HG03139 (cell line): ENCODE measurements at regions not wholly inside any gene's neighbourhood (a gene's known extent, or its start where the extent isn't known, plus 50 kb on each side); places are given as distances from the start of the nearest gene placed in this dataset.
A peak's percentile ranks its signal among the peaks of the same experiment; 100 is the strongest.

Experiments
- ATAC-seq: cut with Tn5 transposase; IDR thresholded peaks from one replicate; pipeline ENCODE4 v1.9.1; 2021; ENCODE audit not compliant: unreplicated experiment

DNA sequence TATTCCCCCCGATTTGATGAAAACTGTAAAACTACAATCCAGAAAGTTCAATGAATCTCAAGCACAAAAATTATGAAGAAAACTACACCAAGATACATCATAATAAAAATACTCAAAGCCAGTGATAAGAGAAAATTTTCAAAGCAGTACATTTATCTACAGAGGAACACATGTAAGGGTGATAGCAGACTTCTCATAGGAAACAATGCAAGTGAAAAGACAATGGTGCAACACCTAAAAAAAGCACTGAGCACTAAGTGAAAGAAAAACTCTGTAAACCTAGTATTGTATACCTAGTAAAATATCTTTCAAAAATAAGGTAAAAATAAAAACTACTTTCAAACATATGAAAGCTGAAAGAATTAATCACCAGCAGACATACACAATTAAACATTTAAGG lies 76.1 kb upstream of the IRF2BP2 start:
- no peak for ATAC-seq

- no peak for ATAC-seq
These were observed 74.9 kb upstream of the IRF2BP2 start for GRCh38 chr1:234684856-234685255.

DNA sequence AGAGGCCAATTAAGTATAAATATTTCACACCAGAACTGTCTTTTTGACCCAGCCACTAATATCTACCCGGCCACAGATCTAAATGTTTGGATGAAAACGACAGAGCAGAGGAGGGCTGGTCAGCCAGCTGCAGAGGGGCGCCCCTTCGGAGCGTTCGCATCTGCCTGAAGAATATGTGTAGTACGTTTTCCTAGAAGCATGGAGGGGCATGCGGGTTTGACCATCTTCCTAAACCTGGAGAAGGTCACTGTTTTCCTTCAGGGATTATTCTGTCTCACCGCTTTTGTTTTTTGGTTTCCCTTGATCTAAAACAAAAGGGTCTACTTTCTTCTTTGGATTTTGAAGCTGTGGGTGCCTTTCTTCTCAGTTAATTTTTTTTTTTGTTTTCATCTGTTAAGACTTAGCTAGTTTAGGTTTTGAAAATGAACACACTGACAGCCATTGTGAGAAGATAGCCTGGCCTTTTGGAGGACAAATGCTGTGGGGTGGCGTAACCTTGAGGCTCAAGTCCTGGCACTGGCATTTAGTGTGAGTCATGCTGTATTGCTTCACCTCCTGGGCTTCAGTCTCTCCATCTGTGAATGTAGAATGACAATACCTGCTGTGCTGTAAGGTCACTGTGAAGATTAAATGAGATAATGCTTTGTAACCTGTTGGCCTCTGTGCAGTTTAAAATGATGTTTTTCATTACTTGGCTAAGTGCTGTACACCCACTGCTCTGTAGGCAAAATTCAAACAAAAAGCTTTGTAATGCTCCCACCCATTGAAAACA lies 74.1 kb upstream of the IRF2BP2 start:
- ATAC-seq: no peak

DNA sequence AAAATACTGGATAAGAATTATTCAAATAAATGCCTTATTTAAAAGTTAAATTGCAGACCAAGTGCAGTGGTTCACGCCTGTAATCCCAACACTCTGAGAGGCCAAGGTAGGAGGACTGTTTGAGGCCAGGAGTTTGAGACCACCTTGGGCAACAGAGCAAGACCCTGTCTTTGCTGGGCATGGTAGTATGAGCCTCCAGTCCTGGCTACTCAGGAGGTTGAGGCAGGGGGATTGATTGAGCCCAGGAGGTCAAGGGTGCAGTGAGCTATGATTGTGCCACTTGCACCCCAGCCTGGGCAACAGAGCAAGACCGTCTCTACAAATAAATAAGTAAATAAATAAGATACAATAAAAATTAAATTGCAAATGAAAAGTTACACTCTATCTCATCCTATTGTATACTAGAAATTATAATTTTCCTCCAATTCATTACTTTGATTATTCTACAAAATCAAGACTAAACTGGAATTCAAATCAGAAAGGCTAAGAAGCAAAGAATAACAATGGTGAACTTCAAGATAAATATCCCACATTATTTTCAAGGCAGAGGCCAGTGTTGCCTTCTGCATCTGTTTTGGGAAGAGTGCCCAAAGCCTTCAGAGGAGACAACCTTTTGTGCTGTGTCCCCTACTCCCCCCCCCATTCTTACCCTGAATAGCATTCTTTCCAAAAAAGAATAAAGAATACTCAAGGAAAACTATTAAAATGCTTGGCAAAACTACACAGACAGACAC lies 73.3 kb upstream of the IRF2BP2 start:
- no peak for ATAC-seq

- ATAC-seq: no peak
These were observed 72.0 kb upstream of the IRF2BP2 start for GRCh38 chr1:234681990-234682389.

GRCh38 chr1:234681065-234681464 lies 71.1 kb upstream of the IRF2BP2 start:
- no peak for ATAC-seq

DNA sequence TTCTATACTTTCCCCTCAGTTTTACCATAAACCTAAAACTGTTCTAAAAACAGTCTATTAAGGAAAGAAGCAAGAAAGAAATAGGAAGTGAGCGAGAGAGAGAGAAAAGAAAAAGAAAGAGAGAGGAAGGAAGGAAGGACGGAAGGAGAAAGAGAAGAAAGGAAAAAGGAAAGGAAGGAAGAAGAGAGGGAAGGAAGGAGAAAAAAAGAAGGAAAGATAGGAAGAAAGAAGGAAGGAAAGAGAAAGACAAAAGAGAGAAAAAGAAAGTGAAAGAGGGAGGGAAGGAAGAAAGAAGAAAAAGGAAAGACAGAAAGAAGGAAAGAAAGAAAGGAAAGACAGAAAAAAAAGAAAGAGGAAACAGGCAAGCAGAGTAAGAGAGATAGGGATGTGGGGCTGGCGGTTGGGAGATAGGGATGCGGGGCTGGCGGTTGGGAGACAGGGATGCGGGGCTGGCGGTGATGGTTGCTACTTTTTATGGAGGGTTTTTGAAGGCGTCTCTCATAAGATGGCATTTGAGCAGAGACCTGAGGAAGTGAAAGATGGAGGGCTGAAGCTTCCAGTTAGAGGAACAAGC lies 70.4 kb upstream of the IRF2BP2 start:
- no peak for ATAC-seq

GRCh38 chr1:234676103-234676594 lies 66.2 kb upstream of the IRF2BP2 start:
- peak; percentile 68 for ATAC-seq

GRCh38 chr1:234675572-234675971 lies 65.6 kb upstream of the IRF2BP2 start:
- no peak for ATAC-seq

DNA sequence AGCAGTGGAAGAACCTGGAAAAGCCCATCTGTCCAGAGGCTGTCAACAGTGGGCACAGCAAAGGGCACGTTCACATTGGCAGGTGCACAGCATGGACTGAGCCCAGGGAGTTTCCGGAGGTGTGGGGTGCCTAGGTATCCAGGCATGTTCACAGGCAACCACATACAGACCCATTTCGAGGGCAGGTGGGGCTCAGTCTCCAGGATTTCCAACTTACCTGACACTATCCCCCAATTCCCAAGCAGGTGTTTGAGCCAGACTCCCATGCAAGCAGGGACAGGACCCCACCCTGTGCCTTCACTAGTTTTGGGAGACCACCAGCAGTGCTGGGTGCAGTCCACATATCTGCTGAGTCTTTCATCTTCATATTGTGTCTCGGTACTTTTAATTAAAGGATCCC lies 65.0 kb upstream of the IRF2BP2 start:
- no peak for ATAC-seq

GRCh38 chr1:234674218-234674815 lies 64.3 kb upstream of the IRF2BP2 start:
- ATAC-seq: no peak

- no peak for ATAC-seq
These were observed 62.6 kb upstream of the IRF2BP2 start for GRCh38 chr1:234672349-234673135.

- ATAC-seq: no peak
These were observed 61.1 kb upstream of the IRF2BP2 start for GRCh38 chr1:234670967-234671626.

- no peak for ATAC-seq
These were observed 59.5 kb upstream of the IRF2BP2 start for GRCh38 chr1:234669499-234669898.

GRCh38 chr1:234668577-234668955 lies 58.6 kb upstream of the IRF2BP2 start:
- ATAC-seq: no peak

- ATAC-seq: no peak
These were observed 57.9 kb upstream of the IRF2BP2 start for GRCh38 chr1:234667600-234668576.

DNA sequence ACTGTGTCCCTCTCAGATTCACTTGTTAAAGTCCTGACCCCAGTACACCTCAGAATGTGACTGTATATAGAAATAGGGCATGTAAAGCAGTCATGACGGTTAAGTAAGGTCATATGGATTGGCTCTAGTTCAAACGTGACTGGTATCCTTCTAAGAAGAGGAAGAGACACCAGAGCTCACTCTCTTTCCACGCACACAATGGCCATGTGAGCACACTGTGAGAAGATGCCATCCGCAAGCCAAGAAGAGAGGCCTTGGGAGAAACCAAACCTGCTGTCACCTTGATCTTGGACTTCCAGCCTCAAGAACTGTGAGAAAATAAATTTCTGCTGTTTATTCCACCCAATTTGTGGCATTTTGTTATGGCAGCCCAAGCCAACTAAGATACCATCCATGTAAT lies 56.8 kb upstream of the IRF2BP2 start:
- no peak for ATAC-seq

GRCh38 chr1:234665975-234666605 lies 56.1 kb upstream of the IRF2BP2 start:
- ATAC-seq: no peak

GRCh38 chr1:234662148-234662547 lies 52.2 kb upstream of the IRF2BP2 start:
- no peak for ATAC-seq
